Gastrocnemius medialis (tissue), 4 donors: ENCODE measurements at regions not wholly inside any gene's neighbourhood (a gene's known extent, or its start where the extent isn't known, plus 50 kb on each side); places are given as distances from the start of the nearest gene placed in this dataset.

Experiments
- ATAC-seq, 2 donors: fragments of 150-250 bp; one replicate each; pipeline ENCODE4 v1.9.1; 2016
- DNase-seq, 2 donors: peaks; one replicate each; pipeline ENCODE4 v3.0.0-alpha.2; 2019
- H3K27ac ChIP-seq, 4 donors: fragments of 200-600 bp; sonication (generic); 1 replicate in 1 of 4; 2 replicates in 3 of 4; pipeline ENCODE4 v1.5.1; 2016 to 2018; ENCODE audit warnings: mild to moderate bottlenecking in 2 of 4, moderate library complexity in 1 of 4
- H3K27me3 ChIP-seq, 3 donors: fragments of 200-600 bp; sonication (generic) in 2 of 3; 1 replicate in 1 of 3; 2 replicates in 2 of 3; pipeline versions ENCODE4 v1.5.1 to v1.6.0; 2016 to 2019; ENCODE audit warnings: mild to moderate bottlenecking in 1 of 3, moderate library complexity in 1 of 3
- H3K36me3 ChIP-seq, 2 donors: fragments of 200-600 bp; sonication (generic) in 1 of 2; one replicate each; pipeline ENCODE4 v1.5.1; 2017 to 2018
- H3K4me1 ChIP-seq, 2 donors: fragments of 200-600 bp; sonication (generic) in 1 of 2; one replicate each; pipeline ENCODE4 v1.5.1; 2016 to 2017; ENCODE audit warnings: mild to moderate bottlenecking in 2 of 2
- H3K4me3 ChIP-seq, 4 donors: fragments of 200-600 bp; sonication (generic) in 3 of 4; 1 replicate in 1 of 4; 2 replicates in 3 of 4; pipeline ENCODE4 v1.5.1; 2016 to 2019; ENCODE audit warnings: mild to moderate bottlenecking in 2 of 4
- H3K9me3 ChIP-seq, 3 donors: fragments of 200-600 bp; sonication (generic) in 2 of 3; 1 replicate in 1 of 3; 2 replicates in 2 of 3; pipeline ENCODE4 v1.5.1; 2016 to 2019
- CTCF ChIP-seq, 5 experiments: fragments of 450-650 bp in 3 of 5; fragments of 200-600 bp in 2 of 5; sonication (generic) in 2 of 5; IDR thresholded peaks in 4 of 5; conservative IDR thresholded peaks in 1 of 5; 1 replicate in 4 of 5; 2 replicates in 1 of 5; pipeline ENCODE4 v1.5.1; 2016 to 2019; ENCODE audit warnings: antibody characterized with exemption in 5 of 5, mild to moderate bottlenecking in 3 of 5, moderate library complexity in 3 of 5
- POLR2A ChIP-seq, 2 donors: fragments of 450-650 bp; IDR thresholded peaks; one replicate each; pipeline ENCODE4 v1.6.1; 2017; ENCODE audit warnings: antibody characterized with exemption in 2 of 2, mild to moderate bottlenecking in 2 of 2, moderate library complexity in 2 of 2
- in situ Hi-C, 4 donors: fragments of 200-750 bp; cut with MboI; loops; one replicate each; pipeline versions ENCODE4 v1.15.0 to v1.8.0; 2017; ENCODE audit warnings: low sequenced_read_pairs in 4 of 4
- intact Hi-C: fragments of 100-400 bp; cut with DNase I; formaldehyde crosslinking; loops from one replicate; pipeline ENCODE4 v1.15.1; 2023; ENCODE audit warnings: low total_unique reads

GRCh38 chr5:8520917-8521316, 652.0 kb downstream of the MTRR start:
- ATAC-seq: no peak
- no peaks in the 10 kb centered on the region for H3K27me3 ChIP-seq
- H3K4me1 ChIP-seq: no peaks in the 10 kb centered on the region
- no peaks in the 10 kb centered on the region for H3K36me3 ChIP-seq
- DNase-seq: no peak
- intact Hi-C loops: no loop called here
- TF ChIP-seq POLR2A (IDR thresholded peaks at IDR 0.05) (no peak), CTCF (IDR thresholded peaks at IDR 0.05 in 4 of 5, conservative IDR thresholded peaks at IDR 0.05 in 1 of 5) (no peak)
- no peak overlapping the region for H3K4me3 ChIP-seq
- H3K27ac ChIP-seq: no peak overlapping the region
- in situ Hi-C loops: no loop called here
- no peaks in the 10 kb centered on the region for H3K9me3 ChIP-seq

- ATAC-seq: no peak
These were observed 653.0 kb downstream of the MTRR start for GRCh38 chr5:8521991-8522390.

GRCh38 chr5:8522646-8523045, 653.7 kb downstream of the MTRR start:
- DNase-seq: no peak
- in situ Hi-C loops: no loop called here
- TF ChIP-seq CTCF (IDR thresholded peaks at IDR 0.05 in 4 of 5, conservative IDR thresholded peaks at IDR 0.05 in 1 of 5) (no peak), POLR2A (IDR thresholded peaks at IDR 0.05) (no peak)
- Histone ChIP-seq H3K4me3 (no peak overlapping the region), H3K9me3 (no peaks in the 10 kb centered on the region), H3K27ac (no peak overlapping the region), H3K27me3 (no peaks in the 10 kb centered on the region), H3K36me3 (no peaks in the 10 kb centered on the region), H3K4me1 (no peaks in the 10 kb centered on the region)
- ATAC-seq: no peak
- intact Hi-C loops: no loop called here

More at GRCh38 chr5:8521991-8522390, 653.0 kb downstream of the MTRR start:
- DNase-seq: no peak
- intact Hi-C loops: no loop called here
- Histone ChIP-seq H3K9me3 (no peaks in the 10 kb centered on the region), H3K27me3 (no peaks in the 10 kb centered on the region), H3K4me1 (no peaks in the 10 kb centered on the region), H3K36me3 (no peaks in the 10 kb centered on the region), H3K4me3 (no peak overlapping the region), H3K27ac (no peak overlapping the region)
- in situ Hi-C loops: no loop called here
- TF ChIP-seq CTCF (IDR thresholded peaks at IDR 0.05 in 4 of 5, conservative IDR thresholded peaks at IDR 0.05 in 1 of 5) (no peak), POLR2A (IDR thresholded peaks at IDR 0.05) (no peak)

- no peak for TF ChIP-seq POLR2A (IDR thresholded peaks at IDR 0.05)
- no peak for TF ChIP-seq CTCF (IDR thresholded peaks at IDR 0.05 in 4 of 5, conservative IDR thresholded peaks at IDR 0.05 in 1 of 5)
- DNase-seq (no peak), ATAC-seq (no peak)
- Histone ChIP-seq H3K4me3 (no peak overlapping the region), H3K27me3 (no peaks in the 10 kb centered on the region), H3K36me3 (no peaks in the 10 kb centered on the region), H3K27ac (no peak overlapping the region), H3K4me1 (no peaks in the 10 kb centered on the region), H3K9me3 (no peaks in the 10 kb centered on the region)
- intact Hi-C loops: no loop called here
- in situ Hi-C loops: no loop called here
These were observed 654.6 kb downstream of the MTRR start for GRCh38 chr5:8523501-8523900.

- no peak for TF ChIP-seq POLR2A (IDR thresholded peaks at IDR 0.05)
- TF ChIP-seq CTCF (IDR thresholded peaks at IDR 0.05 in 4 of 5, conservative IDR thresholded peaks at IDR 0.05 in 1 of 5): no peak
- Histone ChIP-seq H3K9me3 (no peaks in the 10 kb centered on the region), H3K27ac (no peak overlapping the region), H3K27me3 (no peaks in the 10 kb centered on the region), H3K4me3 (no peak overlapping the region), H3K36me3 (no peaks in the 10 kb centered on the region), H3K4me1 (no peaks in the 10 kb centered on the region)
- ATAC-seq: no peak
- intact Hi-C loops (no loop called here), in situ Hi-C loops (no loop called here)
- no peak for DNase-seq
These were observed 656.9 kb downstream of the MTRR start for GRCh38 chr5:8525819-8526218.
